ENCODE measurements at regions not wholly inside any gene's neighbourhood (a gene's known extent, or its start where the extent isn't known, plus 50 kb on each side); places are given as distances from the start of the nearest gene placed in this dataset.

GRCh38 chr16:86979061-86979460 lies 338.1 kb downstream of the C16orf95 start:
- no peak overlapping the region for H3K27ac ChIP-seq (ENCODE audit: low read length)
- no peak for DNase-seq
- H3K4me3 ChIP-seq (ENCODE audit: low read length), result no peak overlapping the region
- no peak overlapping the region for H2AFZ ChIP-seq (ENCODE audit: low read length)
- no peak overlapping the region for H3K9ac ChIP-seq (ENCODE audit: low read length)
- H3K27me3 ChIP-seq (replicated peaks; ENCODE audit: insufficient read depth, low read length), result peaks cover 7% of the 10 kb centered on the region; the same call in 1 of the 2 replicates
- H3K36me3 ChIP-seq (replicated peaks; ENCODE audit: insufficient read depth, low read length), result no peaks in the 10 kb centered on the region
- no peaks in the 10 kb centered on the region for H3F3A ChIP-seq (ENCODE audit: insufficient read depth, low read length)
- H3K4me1 ChIP-seq (ENCODE audit: low read length), result no peaks in the 10 kb centered on the region
- no peaks in the 10 kb centered on the region for H4K20me1 ChIP-seq (ENCODE audit: insufficient read depth, low read length)
- H3K79me2 ChIP-seq (ENCODE audit: low read length), result no peaks in the 10 kb centered on the region
- no peaks in the 10 kb centered on the region for H3K9me2 ChIP-seq (replicated peaks; ENCODE audit: insufficient read depth, low read length)
- H3K9me3 ChIP-seq (replicated peaks; ENCODE audit: insufficient read depth, low read length), result no peaks in the 10 kb centered on the region
- no peak overlapping the region for H3K4me2 ChIP-seq (ENCODE audit: low read depth, low read length)
- TF ChIP-seq EZH2phosphoT487 (IDR thresholded peaks at IDR 0.05; ENCODE audit: low read length), result no peak
- TF ChIP-seq EZH2 (optimal IDR thresholded peaks at IDR 0.05; ENCODE audit: low read depth, low read length), result no peak
- TF ChIP-seq CTCF (IDR thresholded peaks at IDR 0.05; ENCODE audit: low read length), result no peak

GRCh38 chr16:86979984-86980553 lies 337.1 kb downstream of the C16orf95 start:
- Histone ChIP-seq H3K79me2 (ENCODE audit: low read length) (no peaks in the 10 kb centered on the region), H3K4me3 (ENCODE audit: low read length) (no peak overlapping the region), H3K4me2 (ENCODE audit: low read depth, low read length) (no peak overlapping the region), H4K20me1 (ENCODE audit: insufficient read depth, low read length) (no peaks in the 10 kb centered on the region), H3K9me3 (replicated peaks; ENCODE audit: insufficient read depth, low read length) (no peaks in the 10 kb centered on the region), H3K36me3 (replicated peaks; ENCODE audit: insufficient read depth, low read length) (no peaks in the 10 kb centered on the region), H2AFZ (ENCODE audit: low read length) (no peak overlapping the region), H3K9ac (ENCODE audit: low read length) (no peak overlapping the region), H3K27ac (ENCODE audit: low read length) (no peak overlapping the region), H3K9me2 (replicated peaks; ENCODE audit: insufficient read depth, low read length) (no peaks in the 10 kb centered on the region), H3K27me3 (replicated peaks; ENCODE audit: insufficient read depth, low read length) (no peaks in the 10 kb centered on the region; the same call in 1 of the 2 replicates), H3F3A (ENCODE audit: insufficient read depth, low read length) (no peaks in the 10 kb centered on the region), H3K4me1 (ENCODE audit: low read length) (no peaks in the 10 kb centered on the region)
- no peak for DNase-seq
- TF ChIP-seq EZH2phosphoT487 (IDR thresholded peaks at IDR 0.05; ENCODE audit: low read length) (no peak), EZH2 (optimal IDR thresholded peaks at IDR 0.05; ENCODE audit: low read depth, low read length) (no peak), CTCF (IDR thresholded peaks at IDR 0.05; ENCODE audit: low read length) (no peak)

GRCh38 chr16:86980644-86981043 lies 336.5 kb downstream of the C16orf95 start:
- Histone ChIP-seq H3K4me3 (ENCODE audit: low read length) (no peak overlapping the region), H3K9me2 (replicated peaks; ENCODE audit: insufficient read depth, low read length) (no peaks in the 10 kb centered on the region), H3K9me3 (replicated peaks; ENCODE audit: insufficient read depth, low read length) (no peaks in the 10 kb centered on the region), H3K36me3 (replicated peaks; ENCODE audit: insufficient read depth, low read length) (no peaks in the 10 kb centered on the region), H3K79me2 (ENCODE audit: low read length) (no peaks in the 10 kb centered on the region), H3K27ac (ENCODE audit: low read length) (no peak overlapping the region), H4K20me1 (ENCODE audit: insufficient read depth, low read length) (no peaks in the 10 kb centered on the region), H3K4me2 (ENCODE audit: low read depth, low read length) (no peak overlapping the region), H2AFZ (ENCODE audit: low read length) (no peak overlapping the region), H3K4me1 (ENCODE audit: low read length) (no peaks in the 10 kb centered on the region), H3K9ac (ENCODE audit: low read length) (no peak overlapping the region), H3K27me3 (replicated peaks; ENCODE audit: insufficient read depth, low read length) (no peaks in the 10 kb centered on the region; the same call in 1 of the 2 replicates), H3F3A (ENCODE audit: insufficient read depth, low read length) (no peaks in the 10 kb centered on the region)
- TF ChIP-seq EZH2phosphoT487 (IDR thresholded peaks at IDR 0.05; ENCODE audit: low read length) (no peak), CTCF (IDR thresholded peaks at IDR 0.05; ENCODE audit: low read length) (no peak), EZH2 (optimal IDR thresholded peaks at IDR 0.05; ENCODE audit: low read depth, low read length) (no peak)
- DNase-seq, result no peak
